HuH-7.5 (cell line): ENCODE measurements at regions not wholly inside any gene's neighbourhood (a gene's known extent, or its start where the extent isn't known, plus 50 kb on each side); places are given as distances from the start of the nearest gene placed in this dataset.

Source experiments
- DNase-seq: peaks from one replicate; pipeline ENCODE4 v3.0.0; 2011; ENCODE audit warnings: low spot score

- DNase-seq, result peak; percentile 37
Observed at GRCh38 chr12:93015871-93016751, 87.0 kb upstream of the EEA1 start.

GRCh38 chr12:93016752-93017350 is 87.8 kb upstream of the EEA1 start:
- DNase-seq, result no peak

GRCh38 chr12:93018610-93019009 is 89.5 kb upstream of the EEA1 start:
- DNase-seq, result no peak

- DNase-seq, result no peak
Observed at GRCh38 chr12:93019212-93019927, 90.3 kb upstream of the EEA1 start.

- no peak for DNase-seq
Observed at GRCh38 chr12:93019975-93020630, 91.0 kb upstream of the EEA1 start.

GRCh38 chr12:93020631-93021597 is 91.8 kb upstream of the EEA1 start:
- no peak for DNase-seq

GRCh38 chr12:93022603-93023340 is 93.7 kb upstream of the EEA1 start:
- no peak for DNase-seq

GRCh38 chr12:93025145-93026103 is 96.3 kb upstream of the EEA1 start:
- DNase-seq, result peak; percentile 29

- no peak for DNase-seq
Observed at GRCh38 chr12:93027041-93027440, 97.9 kb upstream of the EEA1 start.

- DNase-seq, result no peak
Observed at GRCh38 chr12:93029091-93029490, 100.0 kb upstream of the EEA1 start.

- no peak for DNase-seq
Observed at GRCh38 chr12:93031028-93031427, 101.9 kb upstream of the EEA1 start.

GRCh38 chr12:93032758-93033157 is 103.7 kb upstream of the EEA1 start:
- no peak for DNase-seq

GRCh38 chr12:93033948-93034347 is 104.9 kb upstream of the EEA1 start:
- no peak for DNase-seq

- DNase-seq, result no peak
Observed at GRCh38 chr12:93039062-93039461, 110.0 kb upstream of the EEA1 start.

- no peak for DNase-seq
Observed at GRCh38 chr12:93039930-93040329, 110.8 kb upstream of the EEA1 start.

GRCh38 chr12:93040367-93040766 is 111.3 kb upstream of the EEA1 start:
- no peak for DNase-seq

GRCh38 chr12:93041416-93041815 is 112.3 kb upstream of the EEA1 start:
- DNase-seq, result no peak

GRCh38 chr12:93042283-93042682 is 113.2 kb upstream of the EEA1 start:
- no peak for DNase-seq

GRCh38 chr12:93042684-93043083 is 113.6 kb upstream of the EEA1 start:
- no peak for DNase-seq
